Left ventricle myocardium inferior (tissue), 1 donor: ENCODE measurements at regions not wholly inside any gene's neighbourhood (a gene's known extent, or its start where the extent isn't known, plus 50 kb on each side); places are given as distances from the start of the nearest gene placed in this dataset.

Experiments used
- DNase-seq: peaks from one replicate; pipeline ENCODE4 v3.0.0-alpha.2; 2020
- H3K27ac ChIP-seq: fragments of 200-600 bp; replicated peaks from 2 replicates; pipeline ENCODE4 v1.8.0; 2021
- H3K27me3 ChIP-seq: fragments of 200-600 bp; 2 replicates; pipeline ENCODE4 v1.8.0; 2021; ENCODE audit warnings: low read depth
- H3K36me3 ChIP-seq: fragments of 200-600 bp; 2 replicates; pipeline ENCODE4 v1.8.0; 2021
- H3K4me1 ChIP-seq: fragments of 200-600 bp; 2 replicates; pipeline ENCODE4 v1.8.0; 2021
- H3K4me3 ChIP-seq: fragments of 200-600 bp; 2 replicates; pipeline ENCODE4 v1.8.0; 2021; ENCODE audit warnings: mild to moderate bottlenecking, moderate library complexity
- H3K9me3 ChIP-seq: fragments of 200-600 bp; replicated peaks from 2 replicates; pipeline ENCODE4 v1.8.0; 2021
- CTCF ChIP-seq: fragments of 200-600 bp; IDR thresholded peaks from 2 replicates; pipeline ENCODE4 v1.8.0; 2021; ENCODE audit warnings: antibody characterized with exemption, mild to moderate bottlenecking, borderline replicate concordance
- intact Hi-C: fragments of 100-400 bp; cut with micrococcal nuclease; formaldehyde crosslinking; loops from one replicate; pipeline ENCODE4 v1.11.0; 2022
- donor health status: DM: no; HTN: yes; CAD: no; lungs with severe emphysema.

- no peaks in the 10 kb centered on the region for H3K36me3 ChIP-seq
- no peak overlapping the region for H3K27ac ChIP-seq
- H3K9me3 ChIP-seq, result peaks cover 29% of the 10 kb centered on the region
- TF ChIP-seq CTCF, result no peak
- intact Hi-C loops, result no loop called here
- no peaks in the 10 kb centered on the region for H3K27me3 ChIP-seq
- no peak for DNase-seq
- H3K4me3 ChIP-seq, result no peak overlapping the region
- peaks cover 16% of the 10 kb centered on the region for H3K4me1 ChIP-seq
These were observed 77.2 kb downstream of the ACKR3 start for GRCh38 chr2:236646871-236647270.

- Histone ChIP-seq H3K27ac (no peak overlapping the region), H3K27me3 (no peaks in the 10 kb centered on the region), H3K4me1 (peaks cover 10% of the 10 kb centered on the region), H3K9me3 (peaks cover 23% of the 10 kb centered on the region), H3K36me3 (no peaks in the 10 kb centered on the region), H3K4me3 (no peak overlapping the region)
- intact Hi-C loops, result no loop called here
- no peak for DNase-seq
- no peak for TF ChIP-seq CTCF
These were observed 78.0 kb downstream of the ACKR3 start for GRCh38 chr2:236647621-236648020.

- Histone ChIP-seq H3K4me3 (no peak overlapping the region), H3K4me1 (no peaks in the 10 kb centered on the region), H3K27me3 (no peaks in the 10 kb centered on the region), H3K27ac (no peak overlapping the region), H3K36me3 (no peaks in the 10 kb centered on the region), H3K9me3 (peaks cover 11% of the 10 kb centered on the region)
- intact Hi-C loops, result no loop called here
- no peak for TF ChIP-seq CTCF
- DNase-seq, result no peak
These were observed 84.2 kb downstream of the ACKR3 start for GRCh38 chr2:236653863-236654262.

GRCh38 chr2:236654496-236654895 lies 84.9 kb downstream of the ACKR3 start:
- Histone ChIP-seq H3K27me3 (no peaks in the 10 kb centered on the region), H3K4me1 (peaks cover 4% of the 10 kb centered on the region), H3K9me3 (peaks cover 7% of the 10 kb centered on the region), H3K4me3 (no peak overlapping the region), H3K36me3 (no peaks in the 10 kb centered on the region), H3K27ac (no peak overlapping the region)
- no peak for DNase-seq
- TF ChIP-seq CTCF, result no peak
- intact Hi-C loops, result no loop called here

- no peaks in the 10 kb centered on the region for H3K9me3 ChIP-seq
- no peak overlapping the region for H3K27ac ChIP-seq
- intact Hi-C loops, result no loop called here
- no peaks in the 10 kb centered on the region for H3K36me3 ChIP-seq
- no peak for TF ChIP-seq CTCF
- no peaks in the 10 kb centered on the region for H3K27me3 ChIP-seq
- H3K4me3 ChIP-seq, result no peak overlapping the region
- DNase-seq, result no peak
- peaks cover 21% of the 10 kb centered on the region for H3K4me1 ChIP-seq
These were observed 86.5 kb downstream of the ACKR3 start for GRCh38 chr2:236656166-236656565.

GRCh38 chr2:236656721-236657120 lies 87.1 kb downstream of the ACKR3 start:
- DNase-seq, result no peak
- Histone ChIP-seq H3K27me3 (no peaks in the 10 kb centered on the region), H3K27ac (no peak overlapping the region), H3K4me1 (peaks cover 27% of the 10 kb centered on the region), H3K36me3 (no peaks in the 10 kb centered on the region), H3K9me3 (no peaks in the 10 kb centered on the region), H3K4me3 (no peak overlapping the region)
- no peak for TF ChIP-seq CTCF
- intact Hi-C loops, result no loop called here
